GM12875 (cell line): ENCODE measurements at regions not wholly inside any gene's neighbourhood (a gene's known extent, or its start where the extent isn't known, plus 50 kb on each side); places are given as distances from the start of the nearest gene placed in this dataset.
"Not testable (repeated sequence)": the region's sequence is repeated elsewhere in the genome, so short reads cannot be mapped to it uniquely, and the experiment has no call there.

Experiments used
- H3K4me3 ChIP-seq: one replicate; pipeline ENCODE4 v1.5.1; 2011; ENCODE audit warnings: low read depth, low read length, control low read depth
- CTCF ChIP-seq: IDR thresholded peaks from 2 replicates; pipeline ENCODE4 v1.5.1; 2011; ENCODE audit warnings: low read depth, mild to moderate bottlenecking, control low read depth, inconsistent platforms, low read length, moderate library complexity, borderline replicate concordance; ENCODE audit not compliant: insufficient read depth

GRCh38 chr1:199087144-199087543 lies 448.3 kb downstream of the PTPRC start:
- TF ChIP-seq CTCF = no peak
- no peak overlapping the region for H3K4me3 ChIP-seq

GRCh38 chr1:199089393-199090122 lies 450.7 kb downstream of the PTPRC start:
- no peak overlapping the region for H3K4me3 ChIP-seq
- TF ChIP-seq CTCF = no peak

- not testable (repeated sequence) for H3K4me3 ChIP-seq
Measured at GRCh38 chr1:199095628-199096027, 456.8 kb downstream of the PTPRC start.

- TF ChIP-seq CTCF = no peak
- no peak overlapping the region for H3K4me3 ChIP-seq
Measured at GRCh38 chr1:199096591-199096990, 457.8 kb downstream of the PTPRC start.

GRCh38 chr1:199098468-199098867 lies 459.6 kb downstream of the PTPRC start:
- no peak overlapping the region for H3K4me3 ChIP-seq

DNA sequence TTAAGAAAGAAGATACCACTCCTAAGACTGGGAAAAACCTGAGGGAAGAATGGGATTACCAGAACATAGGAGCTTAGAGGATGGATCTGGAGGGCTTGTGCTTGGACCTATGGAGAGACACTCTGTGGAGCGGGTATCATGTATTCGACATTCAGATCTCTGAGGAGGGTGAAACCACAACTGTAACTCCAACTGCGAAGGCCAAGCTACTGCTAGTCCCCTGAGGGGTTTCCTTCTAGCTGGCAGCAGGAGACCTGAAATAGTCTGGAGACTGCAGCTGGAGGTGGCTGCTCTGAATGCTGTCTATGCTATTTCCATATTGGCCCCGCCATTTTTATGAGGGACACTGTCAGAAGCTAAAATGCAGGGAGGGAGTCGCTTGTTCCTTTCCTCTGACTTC lies 462.3 kb downstream of the PTPRC start:
- no peak overlapping the region for H3K4me3 ChIP-seq
- TF ChIP-seq CTCF = no peak

More at GRCh38 chr1:199098468-199098867, 459.6 kb downstream of the PTPRC start:
- no peak for TF ChIP-seq CTCF

- TF ChIP-seq CTCF = no peak
- H3K4me3 ChIP-seq = no peak overlapping the region
Measured at GRCh38 chr1:199101635-199102034, 462.8 kb downstream of the PTPRC start.
